Duodenal mucosa (tissue), 2 donors: ENCODE measurements at regions not wholly inside any gene's neighbourhood (a gene's known extent, or its start where the extent isn't known, plus 50 kb on each side); places are given as distances from the start of the nearest gene placed in this dataset.
A peak's percentile ranks its signal among the peaks of the same experiment; 100 is the strongest.

Experiments used
- H3K27ac ChIP-seq: one replicate; pipeline ENCODE4 v1.7.0; 2013; ENCODE audit warnings: low read depth, low read length
- H3K27me3 ChIP-seq, 2 donors: one replicate each; pipeline ENCODE4 v1.7.0; 2013; ENCODE audit warnings: low read length in 2 of 2, control low read depth in 1 of 2; ENCODE audit not compliant: insufficient read depth in 2 of 2, control insufficient read depth in 1 of 2
- H3K36me3 ChIP-seq, 2 donors: one replicate each; pipeline ENCODE4 v1.7.0; 2013; ENCODE audit warnings: low read length in 2 of 2, control low read depth in 1 of 2; ENCODE audit not compliant: insufficient read depth in 2 of 2, control insufficient read depth in 1 of 2
- H3K4me1 ChIP-seq, 2 donors: one replicate each; pipeline ENCODE4 v1.7.0; 2013; ENCODE audit warnings: low read length in 2 of 2, control low read depth in 1 of 2; ENCODE audit not compliant: insufficient read depth in 2 of 2, control insufficient read depth in 1 of 2
- H3K4me3 ChIP-seq, 2 donors: one replicate each; pipeline ENCODE4 v1.7.0; 2013; ENCODE audit warnings: low read length in 2 of 2, low read depth in 1 of 2
- H3K9ac ChIP-seq, 2 donors: one replicate each; pipeline ENCODE4 v1.7.0; 2013; ENCODE audit warnings: low read length in 2 of 2, low read depth in 1 of 2
- H3K9me3 ChIP-seq, 2 donors: one replicate each; pipeline ENCODE4 v1.7.0; 2013; ENCODE audit warnings: low read length in 2 of 2, control low read depth in 1 of 2; ENCODE audit not compliant: control insufficient read depth in 1 of 2

DNA sequence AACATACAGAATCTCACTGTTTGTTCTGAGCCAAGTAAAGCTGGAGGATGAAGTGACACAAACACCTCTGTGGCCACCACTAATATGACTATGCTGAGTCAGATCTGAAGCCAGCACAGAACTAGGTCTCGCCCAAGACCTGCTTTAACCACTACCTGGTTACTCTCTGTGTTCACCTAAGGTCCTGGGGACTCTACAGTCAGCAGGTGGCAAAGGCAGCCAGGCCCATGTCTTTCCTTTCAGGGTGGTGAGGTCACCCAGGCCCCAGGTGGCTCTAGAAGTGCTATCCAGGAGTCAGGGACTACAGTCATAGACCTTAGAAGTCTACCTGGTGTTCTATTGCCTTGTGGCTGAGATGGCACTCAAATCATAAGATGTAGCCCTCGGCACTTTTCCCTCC, 287.9 kb upstream of the ARRDC4 start:
- Histone ChIP-seq H3K9me3 (no peaks in the 10 kb centered on the region), H3K9ac (no peak overlapping the region), H3K36me3 (no peaks in the 10 kb centered on the region), H3K27me3 (no peaks in the 10 kb centered on the region), H3K27ac (no peak overlapping the region), H3K4me3 (no peak overlapping the region), H3K4me1 (no peaks in the 10 kb centered on the region)

DNA sequence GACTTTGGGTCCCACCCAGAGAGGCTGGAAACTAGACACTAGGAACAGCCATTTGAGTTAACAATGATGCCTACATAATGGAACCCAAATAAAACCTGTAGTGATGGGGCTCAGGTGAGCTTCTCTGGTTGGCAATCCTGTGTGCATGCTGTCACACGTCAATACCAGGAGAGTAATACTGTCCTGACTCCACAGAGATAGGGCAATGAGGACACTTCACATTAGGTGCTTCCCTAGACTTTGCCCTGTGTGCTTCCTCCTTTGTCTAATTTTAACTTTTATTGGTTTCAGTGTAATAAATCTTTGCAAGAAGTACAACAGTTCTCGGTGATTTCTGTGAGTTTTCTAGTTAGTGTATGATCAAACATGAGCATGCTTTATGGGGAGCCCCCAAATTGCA, 281.8 kb upstream of the ARRDC4 start:
- Histone ChIP-seq H3K27me3 (no peaks in the 10 kb centered on the region), H3K4me3 (no peak overlapping the region), H3K36me3 (no peaks in the 10 kb centered on the region), H3K4me1 (no peaks in the 10 kb centered on the region), H3K9ac (no peak overlapping the region), H3K27ac (no peak overlapping the region), H3K9me3 (no peaks in the 10 kb centered on the region)

DNA sequence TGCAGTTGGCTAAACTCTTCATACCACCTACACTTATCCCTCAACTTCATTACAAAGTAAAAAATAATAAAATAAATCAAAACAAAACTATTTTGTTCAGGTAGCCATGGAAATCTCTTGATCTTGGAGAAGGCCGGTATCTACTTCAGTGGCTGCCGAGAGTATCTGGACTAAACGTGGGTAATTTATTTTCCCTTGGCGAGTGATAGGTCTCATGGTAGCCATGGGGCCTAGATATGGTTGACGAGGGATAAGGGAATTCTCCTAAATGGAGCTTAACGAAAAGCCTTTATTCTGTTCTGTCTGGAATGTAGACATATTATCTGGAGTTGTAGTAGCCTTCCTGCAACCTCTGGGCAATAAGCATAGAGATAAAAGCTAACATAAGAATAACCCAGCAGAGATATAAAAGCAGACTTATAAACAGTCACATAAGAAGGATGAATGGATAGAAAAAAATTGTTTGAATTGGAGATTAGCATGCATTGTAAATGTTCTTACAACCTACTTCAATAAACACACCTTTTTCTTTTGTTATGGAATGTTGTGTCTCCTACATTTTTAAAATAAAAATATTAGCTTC, 281.3 kb upstream of the ARRDC4 start:
- Histone ChIP-seq H3K4me3 (no peak overlapping the region), H3K27ac (no peak overlapping the region), H3K36me3 (no peaks in the 10 kb centered on the region), H3K4me1 (no peaks in the 10 kb centered on the region), H3K9ac (no peak overlapping the region), H3K27me3 (no peaks in the 10 kb centered on the region), H3K9me3 (no peaks in the 10 kb centered on the region)

DNA sequence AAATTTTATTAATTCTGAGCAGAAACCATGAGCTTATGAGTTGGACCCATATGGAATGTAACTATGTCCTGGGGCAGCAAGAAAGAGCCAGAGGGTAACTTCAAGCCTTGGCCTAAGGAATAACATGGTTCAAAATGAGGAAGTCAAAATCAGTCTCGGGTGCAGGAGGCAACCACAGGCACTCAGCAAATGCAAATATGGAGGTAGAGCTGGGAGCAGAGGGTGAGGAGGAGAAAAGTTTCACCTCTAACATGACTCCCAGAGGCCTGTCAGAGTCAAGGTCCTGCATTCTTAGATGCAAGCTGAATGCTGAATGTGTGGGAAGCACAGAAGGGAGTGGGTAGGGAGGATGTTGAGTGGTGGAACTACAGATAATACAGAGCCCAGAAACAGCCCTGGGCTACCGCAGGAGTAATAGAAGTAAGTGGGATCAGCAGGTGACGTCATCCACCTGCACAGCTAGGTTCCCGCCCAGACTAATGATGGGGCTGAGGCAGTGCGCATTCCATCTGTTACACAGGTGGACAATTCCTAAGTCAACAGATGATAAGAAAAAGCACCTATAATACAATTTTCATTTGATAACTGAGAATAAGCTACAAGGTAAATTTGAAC, 279.8 kb upstream of the ARRDC4 start:
- peak overlapping the region; percentile 10 for H3K27ac ChIP-seq
- H3K4me1 ChIP-seq, result no peaks in the 10 kb centered on the region
- no peak overlapping the region for H3K9ac ChIP-seq
- no peak overlapping the region for H3K4me3 ChIP-seq
- no peaks in the 10 kb centered on the region for H3K36me3 ChIP-seq
- no peaks in the 10 kb centered on the region for H3K27me3 ChIP-seq
- H3K9me3 ChIP-seq, result no peaks in the 10 kb centered on the region

DNA sequence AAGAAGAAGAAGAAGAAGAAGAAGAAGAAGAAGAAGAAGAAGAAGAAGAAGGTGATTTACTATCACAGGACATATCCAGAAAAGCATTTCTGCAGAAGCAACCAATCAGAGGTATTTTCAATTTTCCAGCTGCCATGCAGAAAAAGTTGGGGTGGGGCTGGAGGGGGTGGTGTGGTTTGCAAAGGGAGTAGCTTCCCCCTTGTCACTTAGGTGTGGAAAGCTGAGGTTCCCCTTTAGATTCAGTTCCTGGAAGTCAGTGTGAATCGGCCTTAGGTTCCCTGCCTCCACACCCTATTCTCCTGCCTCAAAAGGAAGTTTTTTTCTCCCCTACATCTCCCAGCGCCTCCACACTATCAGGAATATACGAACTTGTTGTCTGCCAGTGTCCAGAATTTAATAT, 276.7 kb upstream of the ARRDC4 start:
- no peak overlapping the region for H3K9ac ChIP-seq
- no peak overlapping the region for H3K27ac ChIP-seq
- no peak overlapping the region for H3K4me3 ChIP-seq
- H3K27me3 ChIP-seq, result no peaks in the 10 kb centered on the region
- no peaks in the 10 kb centered on the region for H3K9me3 ChIP-seq
- no peaks in the 10 kb centered on the region for H3K4me1 ChIP-seq
- no peaks in the 10 kb centered on the region for H3K36me3 ChIP-seq

DNA sequence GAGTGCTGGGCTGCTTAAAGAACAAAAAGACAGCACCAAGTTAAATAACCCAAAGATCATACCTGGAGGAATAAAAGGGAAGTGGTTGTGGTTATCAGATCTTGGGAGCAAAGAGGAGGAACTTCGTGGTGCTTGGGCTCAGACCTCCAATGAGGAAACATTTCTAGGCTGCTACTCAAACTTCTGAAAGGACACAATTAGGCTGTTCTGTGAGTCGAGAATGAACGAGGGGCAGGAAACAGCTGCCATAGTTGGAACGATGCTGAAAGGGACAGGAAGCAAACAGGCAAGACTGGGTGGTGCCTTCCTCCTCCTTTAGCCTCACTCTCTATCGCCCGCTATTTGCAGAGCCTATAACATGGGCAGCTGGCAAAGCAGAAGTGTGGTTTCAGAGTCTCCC, 276.3 kb upstream of the ARRDC4 start:
- H3K4me3 ChIP-seq, result no peak overlapping the region
- no peak overlapping the region for H3K9ac ChIP-seq
- H3K27me3 ChIP-seq, result no peaks in the 10 kb centered on the region
- no peak overlapping the region for H3K27ac ChIP-seq
- H3K4me1 ChIP-seq, result no peaks in the 10 kb centered on the region
- no peaks in the 10 kb centered on the region for H3K9me3 ChIP-seq
- no peaks in the 10 kb centered on the region for H3K36me3 ChIP-seq

DNA sequence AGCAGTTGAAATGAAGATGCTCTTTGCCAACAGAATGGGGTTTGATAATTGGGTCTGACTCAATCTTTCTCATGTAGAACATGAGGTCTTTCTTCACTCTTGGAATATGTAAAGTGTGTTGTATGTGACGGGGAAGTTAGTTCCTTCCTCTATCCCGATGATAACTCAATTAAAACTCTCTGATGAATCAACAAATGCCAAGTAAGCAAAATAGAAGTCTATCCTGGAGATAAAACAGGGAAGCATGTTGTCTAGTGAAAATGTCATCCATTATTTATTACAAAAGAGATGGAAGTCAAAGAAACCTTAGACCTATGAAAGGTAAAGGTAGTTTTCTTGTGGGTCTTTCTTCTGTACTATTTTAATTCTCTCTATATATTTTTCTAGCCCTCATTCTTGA, 274.2 kb upstream of the ARRDC4 start:
- no peak overlapping the region for H3K9ac ChIP-seq
- no peak overlapping the region for H3K27ac ChIP-seq
- H3K4me3 ChIP-seq, result no peak overlapping the region
- H3K4me1 ChIP-seq, result no peaks in the 10 kb centered on the region
- H3K9me3 ChIP-seq, result no peaks in the 10 kb centered on the region
- H3K27me3 ChIP-seq, result no peaks in the 10 kb centered on the region
- H3K36me3 ChIP-seq, result no peaks in the 10 kb centered on the region

DNA sequence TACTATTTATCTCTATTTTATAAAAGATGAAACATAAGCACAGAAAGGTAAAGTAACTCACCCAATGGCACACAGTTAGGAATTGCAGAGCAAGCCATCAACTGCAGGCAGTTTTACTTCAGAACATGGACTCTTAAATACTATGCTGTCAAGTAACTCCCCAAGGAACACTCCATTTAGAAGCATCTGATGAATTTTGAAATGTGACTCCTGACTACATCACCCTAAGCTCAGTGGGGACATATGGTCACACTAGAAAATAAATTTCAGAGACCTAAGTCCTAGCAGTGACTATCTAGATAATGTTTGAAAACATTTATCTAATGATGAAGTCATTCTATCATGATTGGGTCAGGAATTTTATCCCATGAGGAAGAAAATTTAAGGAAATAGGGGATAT, 272.8 kb upstream of the ARRDC4 start:
- no peak overlapping the region for H3K27ac ChIP-seq
- H3K36me3 ChIP-seq, result no peaks in the 10 kb centered on the region
- no peak overlapping the region for H3K4me3 ChIP-seq
- no peaks in the 10 kb centered on the region for H3K4me1 ChIP-seq
- H3K9ac ChIP-seq, result no peak overlapping the region
- no peaks in the 10 kb centered on the region for H3K27me3 ChIP-seq
- no peaks in the 10 kb centered on the region for H3K9me3 ChIP-seq

DNA sequence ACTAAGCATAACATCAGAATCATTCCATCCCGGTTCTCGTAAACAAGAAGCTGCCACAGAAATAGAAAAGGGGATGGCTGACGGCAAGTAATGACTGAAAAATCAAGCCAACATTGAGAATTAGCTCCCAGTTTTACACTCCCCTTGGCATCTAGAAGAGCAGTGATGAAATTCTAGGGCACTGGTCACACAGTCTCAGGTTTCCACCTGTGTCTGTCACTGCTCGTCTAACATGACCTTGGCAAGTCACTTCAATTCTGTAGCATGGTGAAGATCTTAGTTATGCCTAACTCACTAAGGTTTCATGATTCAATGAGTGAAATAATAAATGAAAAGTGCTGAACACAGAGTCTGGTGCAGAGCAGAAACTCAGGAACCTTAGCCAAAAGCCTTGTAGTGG, 272.3 kb upstream of the ARRDC4 start:
- Histone ChIP-seq H3K27ac (no peak overlapping the region), H3K9me3 (no peaks in the 10 kb centered on the region), H3K4me3 (no peak overlapping the region), H3K9ac (no peak overlapping the region), H3K4me1 (no peaks in the 10 kb centered on the region), H3K27me3 (no peaks in the 10 kb centered on the region), H3K36me3 (no peaks in the 10 kb centered on the region)

DNA sequence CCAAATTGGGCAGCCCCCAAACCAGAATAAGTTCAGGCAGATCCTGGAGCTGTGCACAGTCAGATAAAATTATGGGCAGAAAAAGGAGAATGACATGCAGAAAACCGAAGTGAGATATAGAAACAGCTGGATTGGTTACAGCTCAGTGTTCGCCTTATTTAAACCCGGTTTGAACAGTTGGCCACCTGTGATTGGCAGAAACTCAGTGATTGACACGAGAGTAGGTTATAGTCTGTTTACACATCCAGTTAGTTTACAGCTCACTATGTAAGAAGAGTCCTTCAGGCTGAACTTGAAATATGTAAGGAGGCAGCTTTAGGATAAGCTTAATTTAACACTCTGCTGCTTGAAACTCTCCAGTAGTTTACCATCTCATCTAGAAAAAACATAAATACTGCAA, 271.6 kb upstream of the ARRDC4 start:
- Histone ChIP-seq H3K4me1 (no peaks in the 10 kb centered on the region), H3K27me3 (no peaks in the 10 kb centered on the region), H3K9me3 (no peaks in the 10 kb centered on the region), H3K4me3 (no peak overlapping the region), H3K36me3 (no peaks in the 10 kb centered on the region), H3K27ac (no peak overlapping the region), H3K9ac (no peak overlapping the region)

DNA sequence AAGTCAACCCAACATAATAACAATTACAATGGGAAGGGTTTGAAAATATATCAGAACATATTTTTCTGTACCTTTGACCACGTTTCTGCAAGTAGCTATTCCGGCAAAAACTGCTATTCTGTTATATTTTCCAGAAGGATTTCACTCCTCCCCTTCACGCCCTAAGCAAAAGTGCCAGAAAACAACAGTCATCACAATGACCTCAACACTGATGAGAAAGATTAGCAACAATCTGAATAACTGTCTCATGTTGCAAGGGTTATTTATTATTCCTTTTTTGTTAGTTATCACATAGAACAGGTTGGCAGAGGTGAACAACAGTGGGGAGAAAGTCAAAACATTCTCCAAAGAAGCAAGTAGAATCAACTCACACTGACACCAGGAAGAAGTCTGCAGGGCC, 269.4 kb upstream of the ARRDC4 start:
- no peaks in the 10 kb centered on the region for H3K9me3 ChIP-seq
- no peaks in the 10 kb centered on the region for H3K36me3 ChIP-seq
- no peaks in the 10 kb centered on the region for H3K4me1 ChIP-seq
- H3K27me3 ChIP-seq, result no peaks in the 10 kb centered on the region
- no peak overlapping the region for H3K9ac ChIP-seq
- H3K27ac ChIP-seq, result no peak overlapping the region
- H3K4me3 ChIP-seq, result no peak overlapping the region
